Panc1 (cell line): ENCODE measurements at regions not wholly inside any gene's neighbourhood (a gene's known extent, or its start where the extent isn't known, plus 50 kb on each side); places are given as distances from the start of the nearest gene placed in this dataset.

Experiments used
- ATAC-seq: fragments of 200-7000 bp; cut with Tn5 transposase; 2 replicates; pipeline ENCODE4 v1.9.1; 2020; ENCODE audit warnings: mild to moderate bottlenecking, moderate library complexity
- BruUV-seq: library from RNA; stranded (reverse); fragments of 400-500 nt; replicated peaks from 2 replicates; lab custom pipeline; 2021; lab: Mats Ljungman, UMichigan
- CTCF ChIA-PET: fragments of 300-600 bp; sonication (Branson Sonifier 250); formaldehyde crosslinking; loops from one replicate; lab custom pipeline; 2022; ENCODE audit warnings: antibody characterized with exemption; lab: Charles Lee
- POLR2A ChIA-PET: fragments of 300-600 bp; sonication (Branson Sonifier 250); formaldehyde crosslinking; loops from one replicate; lab custom pipeline; 2022; ENCODE audit warnings: antibody characterized with exemption; lab: Charles Lee
- DNase-seq: peaks from one replicate; pipeline ENCODE4 v3.0.0-alpha.2; 2010; ENCODE audit warnings: low read depth, low spot score
- H3K27ac ChIP-seq: 2 replicates; pipeline ENCODE4 v1.5.1; 2011; ENCODE audit warnings: mild to moderate bottlenecking, low read length, inconsistent platforms
- H3K27me3 ChIP-seq: fragments of 200-500 bp; sonication (Bioruptor generic); 2 replicates; pipeline ENCODE4 v1.6.0; 2014; ENCODE audit warnings: low read length, inconsistent platforms; ENCODE audit not compliant: control insufficient read depth, insufficient read depth
- H3K36me3 ChIP-seq: fragments of 200-500 bp; sonication (Bioruptor generic); 2 replicates; pipeline ENCODE4 v1.5.1; 2014; ENCODE audit warnings: inconsistent platforms, mild to moderate bottlenecking, low read length, moderate library complexity; ENCODE audit not compliant: control insufficient read depth, insufficient read depth
- H3K4me1 ChIP-seq: 2 replicates; pipeline ENCODE4 v1.5.1; 2011; ENCODE audit warnings: inconsistent platforms, mild to moderate bottlenecking, low read length, moderate library complexity; ENCODE audit not compliant: control insufficient read depth, insufficient read depth
- H3K4me3 ChIP-seq, 2 experiments: 2 replicates each; pipeline ENCODE4 v1.5.1; 2011 to 2012; ENCODE audit warnings: low read depth in 2 of 2, low read length in 2 of 2, mild to moderate bottlenecking in 2 of 2, inconsistent platforms in 1 of 2, moderate library complexity in 1 of 2
- H3K9me3 ChIP-seq: fragments of 200-500 bp; sonication (Bioruptor generic); 2 replicates; pipeline ENCODE4 v1.5.1; 2014; ENCODE audit warnings: low read depth, mild to moderate bottlenecking, inconsistent platforms, low read length, moderate library complexity; ENCODE audit not compliant: control insufficient read depth, insufficient read depth
- CTCF ChIP-seq: fragments of 450-650 bp; IDR thresholded peaks from 2 replicates; pipeline ENCODE4 v1.5.1; 2017; ENCODE audit warnings: mild to moderate bottlenecking
- POLR2AphosphoS5 ChIP-seq: IDR thresholded peaks from 2 replicates; pipeline ENCODE4 v1.6.1; 2012; ENCODE audit warnings: mild to moderate bottlenecking, low read depth, low read length, moderate library complexity
- REST ChIP-seq, 2 experiments: IDR thresholded peaks; 2 replicates each; pipeline ENCODE4 v1.6.1; 2011 to 2012; ENCODE audit warnings: low read depth in 2 of 2, control low read depth in 1 of 2, low read length in 1 of 2, mild to moderate bottlenecking in 1 of 2, moderate library complexity in 1 of 2; ENCODE audit not compliant: insufficient read depth in 1 of 2
- SIN3A ChIP-seq: IDR thresholded peaks from 2 replicates; pipeline ENCODE4 v1.6.1; 2012; ENCODE audit warnings: low read depth, mild to moderate bottlenecking, low read length, moderate library complexity, borderline replicate concordance; ENCODE audit not compliant: insufficient read depth
- TCF7L2 ChIP-seq: IDR thresholded peaks from 2 replicates; pipeline ENCODE4 v1.6.1; 2011; ENCODE audit warnings: mild to moderate bottlenecking, low read depth, low read length, inconsistent platforms
- in situ Hi-C: cut with HindIII; loops from 2 replicates; pipeline ENCODE4 v1.10.0; 2016; ENCODE audit warnings: low sequenced_read_pairs, low pct_unique_long_range_greater_than_20kb
- intact Hi-C: fragments of 100-400 bp; cut with micrococcal nuclease; formaldehyde crosslinking; loops from one replicate; pipeline ENCODE4 v1.10.0; 2022; ENCODE audit not compliant: unreplicated experiment

- TF ChIP-seq CTCF (no peak), REST (IDR thresholded peaks at IDR 0.05; ENCODE audit: insufficient read depth in 1 of 2, low read depth in 2 of 2, low read length in 1 of 2) (no peak)
- ChIA-PET POLR2A (no interaction called here), CTCF (no interaction called here)
- Histone ChIP-seq H3K27me3 (no peaks in the 10 kb centered on the region), H3K36me3 (no peaks in the 10 kb centered on the region), H3K9me3 (no peaks in the 10 kb centered on the region), H3K4me3 (no peak overlapping the region), H3K27ac (no peak overlapping the region), H3K4me1 (no peaks in the 10 kb centered on the region; the same call in 1 of the 2 replicates)
- BruUV-seq: no TSS peak
- intact Hi-C loops (no loop called here), in situ Hi-C loops (no loop called here)
- ATAC-seq (no peak), DNase-seq (no peak)
Measured at GRCh38 chr6:141724731-141725130, 408.0 kb upstream of the GJE1 start.

- intact Hi-C loops (no loop called here), in situ Hi-C loops (no loop called here)
- Histone ChIP-seq H3K9me3 (no peaks in the 10 kb centered on the region), H3K27ac (no peak overlapping the region), H3K36me3 (no peaks in the 10 kb centered on the region), H3K4me1 (no peaks in the 10 kb centered on the region), H3K27me3 (no peaks in the 10 kb centered on the region), H3K4me3 (no peak overlapping the region)
- BruUV-seq: no TSS peak
- TF ChIP-seq CTCF: no peak
- no peak for DNase-seq
- no peak for ATAC-seq
- ChIA-PET CTCF (no interaction called here), POLR2A (no interaction called here)
Measured at GRCh38 chr6:141719476-141719875, 413.2 kb upstream of the GJE1 start.

GRCh38 chr6:141705431-141705830 is 427.3 kb upstream of the GJE1 start:
- no TSS peak for BruUV-seq
- H3K27me3 ChIP-seq: no peaks in the 10 kb centered on the region
- H3K9me3 ChIP-seq: no peaks in the 10 kb centered on the region
- CTCF ChIA-PET: no interaction called here
- H3K36me3 ChIP-seq: no peaks in the 10 kb centered on the region
- intact Hi-C loops: no loop called here
- ATAC-seq (no peak), DNase-seq (no peak)
- no peaks in the 10 kb centered on the region for H3K4me1 ChIP-seq
- H3K4me3 ChIP-seq: no peak overlapping the region
- no peak for TF ChIP-seq REST (IDR thresholded peaks at IDR 0.05; ENCODE audit: insufficient read depth in 1 of 2, low read depth in 2 of 2, low read length in 1 of 2)
- TF ChIP-seq CTCF: no peak
- no peak for TF ChIP-seq POLR2AphosphoS5
- no peak for TF ChIP-seq SIN3A
- no peak for TF ChIP-seq TCF7L2
- H3K27ac ChIP-seq: no peak overlapping the region
- in situ Hi-C loops: no loop called here
- POLR2A ChIA-PET: no interaction called here
